ENCODE measurements at regions not wholly inside any gene's neighbourhood (a gene's known extent, or its start where the extent isn't known, plus 50 kb on each side); places are given as distances from the start of the nearest gene placed in this dataset.

DNA sequence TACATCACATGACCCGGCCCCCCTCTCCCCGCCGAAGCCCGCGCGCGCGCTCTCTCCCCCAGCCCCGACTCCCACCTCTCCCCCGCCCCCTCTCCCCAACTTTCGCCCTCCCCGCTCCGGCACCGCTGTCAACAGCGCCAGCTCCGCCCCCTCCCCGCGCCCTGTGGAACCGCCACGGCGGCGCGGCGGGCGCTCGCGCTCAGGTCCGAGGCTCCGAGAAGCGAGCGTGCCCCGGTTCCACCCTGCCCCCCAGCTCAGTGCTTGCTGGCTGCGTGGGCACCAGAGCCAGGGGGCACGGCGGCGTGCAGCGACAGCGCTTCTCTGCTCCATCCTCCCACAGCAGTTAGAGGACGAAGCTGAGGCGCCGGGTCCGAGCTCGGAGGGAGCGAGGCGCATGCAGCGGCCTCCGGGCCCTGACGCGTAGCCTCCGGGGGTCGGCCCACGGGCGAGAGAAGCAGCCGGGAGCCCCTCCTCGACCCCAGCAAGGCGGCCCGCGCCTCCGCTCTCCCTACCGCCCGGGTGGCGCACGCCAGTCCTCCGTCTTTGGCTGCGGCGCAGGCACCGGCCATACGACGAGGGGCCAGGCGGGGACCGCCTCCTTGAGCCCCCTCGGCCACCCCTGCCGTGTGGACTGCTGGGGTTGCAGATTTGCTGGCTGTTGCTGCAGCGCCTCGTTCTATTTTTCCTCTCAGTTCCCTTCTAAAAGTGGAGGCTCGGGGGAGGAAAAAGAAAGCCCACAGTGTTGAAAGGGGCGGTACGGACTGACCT, 109.5 kb downstream of the KCNRG start (continued):
- TF ChIP-seq PRDM4 (tag by site-specific recombination; IDR thresholded peaks at IDR 0.05) = no peak; the same call in 1 of the 2 replicates
- TF ChIP-seq PBX3 (CRISPR knock-in tag; IDR thresholded peaks at IDR 0.05) = 0 out of 2 replicates have a peak, but pooled peaks have one; percentile 60
- 0 out of 2 replicates have a peak, but pooled peaks have one; percentile 4 for TF ChIP-seq ZNF692 (tag by site-specific recombination; IDR thresholded peaks at IDR 0.05)
- peak; percentile 66 for TF ChIP-seq ZIC2 (tag by site-specific recombination; IDR thresholded peaks at IDR 0.05)
- no peak for TF ChIP-seq ZNF416 (tag by site-specific recombination; IDR thresholded peaks at IDR 0.05)
- TF ChIP-seq YY1 (tag by site-specific recombination; IDR thresholded peaks at IDR 0.05) = 0 out of 2 replicates have a peak, but pooled peaks have one; percentile 13
- peak; percentile 63 for TF ChIP-seq ZFHX2 (tag by site-specific recombination; conservative IDR thresholded peaks at IDR 0.05)
- peak; percentile 63; the same call in 1 of the 2 replicates for TF ChIP-seq SCRT2 (tag by site-specific recombination; IDR thresholded peaks at IDR 0.05)
- TF ChIP-seq ZNF549 (tag by site-specific recombination; IDR thresholded peaks at IDR 0.05) = no peak
- TF ChIP-seq HIC1 (tag by site-specific recombination; IDR thresholded peaks at IDR 0.05) = no peak; the same call in 1 of the 2 replicates
- TF ChIP-seq PRDM2 (tag by site-specific recombination; IDR thresholded peaks at IDR 0.05; ENCODE audit: borderline replicate concordance) = no peak
- no peak for TF ChIP-seq ZNF837 (tag by site-specific recombination; IDR thresholded peaks at IDR 0.05)
- TF ChIP-seq ZNF121 (tag by site-specific recombination; IDR thresholded peaks at IDR 0.05) = peak; percentile 43; the same call in 1 of the 2 replicates
- TF ChIP-seq ZNF391 (tag by site-specific recombination; IDR thresholded peaks at IDR 0.05; ENCODE audit: borderline replicate concordance, low read depth) = no peak
- TF ChIP-seq, protein P1, sequence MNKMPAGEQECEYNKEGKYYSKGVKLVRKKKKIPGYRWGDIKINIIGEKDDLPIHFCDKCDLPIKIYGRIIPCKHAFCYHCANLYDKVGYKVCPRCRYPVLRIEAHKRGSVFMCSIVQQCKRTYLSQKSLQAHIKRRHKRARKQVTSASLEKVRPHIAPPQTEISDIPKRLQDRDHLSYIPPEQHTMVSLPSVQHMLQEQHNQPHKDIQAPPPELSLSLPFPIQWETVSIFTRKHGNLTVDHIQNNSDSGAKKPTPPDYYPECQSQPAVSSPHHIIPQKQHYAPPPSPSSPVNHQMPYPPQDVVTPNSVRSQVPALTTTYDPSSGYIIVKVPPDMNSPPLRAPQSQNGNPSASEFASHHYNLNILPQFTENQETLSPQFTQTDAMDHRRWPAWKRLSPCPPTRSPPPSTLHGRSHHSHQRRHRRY (tag by site-specific recombination; IDR thresholded peaks at IDR 0.05) = 0 out of 2 replicates have a peak, but pooled peaks have one; percentile 14
- no peak for TF ChIP-seq ZNF529 (tag by site-specific recombination; IDR thresholded peaks at IDR 0.05; ENCODE audit: insufficient replicate concordance)
- peak; percentile 53; the same call in 1 of the 2 replicates for TF ChIP-seq ZBTB8A (tag by site-specific recombination; IDR thresholded peaks at IDR 0.05)
- no peak for TF ChIP-seq ZNF169 (tag by site-specific recombination; IDR thresholded peaks at IDR 0.05)
- TF ChIP-seq ZNF394 (tag by site-specific recombination; IDR thresholded peaks at IDR 0.05; ENCODE audit: borderline replicate concordance) = no peak
- TF ChIP-seq ZBTB17 (tag by site-specific recombination; IDR thresholded peaks at IDR 0.05) = peak; percentile 30
- no peak for TF ChIP-seq ZNF677 (tag by site-specific recombination; IDR thresholded peaks at IDR 0.05)
- TF ChIP-seq, protein P2, sequence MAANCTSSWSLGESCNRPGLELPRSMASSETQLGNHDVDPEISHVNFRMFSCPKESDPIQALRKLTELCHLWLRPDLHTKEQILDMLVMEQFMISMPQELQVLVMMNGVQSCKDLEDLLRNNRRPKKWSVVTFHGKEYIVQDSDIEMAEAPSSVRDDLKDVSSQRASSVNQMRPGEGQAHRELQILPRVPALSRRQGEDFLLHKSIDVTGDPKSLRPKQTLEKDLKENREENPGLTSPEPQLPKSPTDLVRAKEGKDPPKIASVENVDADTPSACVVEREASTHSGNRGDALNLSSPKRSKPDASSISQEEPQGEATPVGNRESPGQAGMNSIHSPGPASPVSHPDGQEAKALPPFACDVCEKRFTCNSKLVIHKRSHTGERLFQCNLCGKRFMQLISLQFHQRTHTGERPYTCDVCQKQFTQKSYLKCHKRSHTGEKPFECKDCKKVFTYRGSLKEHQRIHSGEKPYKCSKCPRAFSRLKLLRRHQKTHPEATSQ (tag by site-specific recombination; IDR thresholded peaks at IDR 0.05) = peak; percentile 12; the same call in 1 of the 2 replicates

Measured in HEK293 (cell line).